IPS-18a (cell line): ENCODE measurements at regions not wholly inside any gene's neighbourhood (a gene's known extent, or its start where the extent isn't known, plus 50 kb on each side); places are given as distances from the start of the nearest gene placed in this dataset.
"Not testable (repeated sequence)": the region's sequence is repeated elsewhere in the genome, so short reads cannot be mapped to it uniquely, and the experiment has no call there.

ENCODE experiments used
- H3K27ac ChIP-seq: one replicate; pipeline ENCODE4 v1.5.1; 2013; ENCODE audit warnings: low read length
- H3K27me3 ChIP-seq: one replicate; pipeline ENCODE4 v1.6.1; 2013; ENCODE audit warnings: mild to moderate bottlenecking, low read length; ENCODE audit not compliant: control insufficient read depth, insufficient read depth
- H3K36me3 ChIP-seq: one replicate; pipeline ENCODE4 v1.6.1; 2013; ENCODE audit warnings: low read depth, low read length; ENCODE audit not compliant: control insufficient read depth
- H3K4me1 ChIP-seq: one replicate; pipeline ENCODE4 v1.6.1; 2013; ENCODE audit warnings: low read depth, low read length; ENCODE audit not compliant: control insufficient read depth
- H3K4me3 ChIP-seq: one replicate; pipeline ENCODE4 v1.5.1; 2013; ENCODE audit warnings: low read length
- H3K9ac ChIP-seq: one replicate; pipeline ENCODE4 v1.6.1; 2013; ENCODE audit warnings: mild to moderate bottlenecking, low read length, moderate library complexity
- H3K9me3 ChIP-seq: one replicate; pipeline ENCODE4 v1.6.1; 2013; ENCODE audit warnings: low read depth, low read length; ENCODE audit not compliant: control insufficient read depth

DNA sequence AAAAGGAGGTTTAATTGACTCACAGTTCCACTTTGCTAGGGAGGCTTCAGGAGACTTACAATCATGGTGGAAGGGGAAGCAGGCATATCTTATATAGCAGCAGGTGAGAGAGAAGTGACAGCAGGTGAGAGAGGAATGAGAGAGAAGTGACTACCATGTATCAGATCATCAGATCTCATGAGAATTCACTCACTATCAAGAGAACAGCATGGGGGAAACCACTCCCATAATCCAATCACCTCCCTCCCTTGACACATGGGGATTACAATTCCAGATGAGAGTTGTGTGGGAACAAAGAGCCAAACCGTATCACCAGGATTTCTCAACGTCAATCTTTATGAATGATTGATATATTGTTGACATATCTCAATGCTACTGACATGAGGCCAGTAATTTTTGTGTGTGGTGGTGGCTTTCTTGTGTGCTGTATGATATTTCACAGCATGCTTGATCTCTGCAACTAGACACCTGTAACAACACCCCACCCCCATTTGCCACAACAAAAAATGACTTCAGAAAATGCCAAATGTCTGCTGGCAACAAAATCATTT is 1470.9 kb upstream of the SEL1L start:
- Histone ChIP-seq H3K9me3 (no peaks in the 10 kb centered on the region), H3K36me3 (no peaks in the 10 kb centered on the region), H3K4me1 (no peaks in the 10 kb centered on the region), H3K27me3 (no peaks in the 10 kb centered on the region), H3K4me3 (no peak overlapping the region), H3K27ac (no peak overlapping the region), H3K9ac (no peak overlapping the region)

DNA sequence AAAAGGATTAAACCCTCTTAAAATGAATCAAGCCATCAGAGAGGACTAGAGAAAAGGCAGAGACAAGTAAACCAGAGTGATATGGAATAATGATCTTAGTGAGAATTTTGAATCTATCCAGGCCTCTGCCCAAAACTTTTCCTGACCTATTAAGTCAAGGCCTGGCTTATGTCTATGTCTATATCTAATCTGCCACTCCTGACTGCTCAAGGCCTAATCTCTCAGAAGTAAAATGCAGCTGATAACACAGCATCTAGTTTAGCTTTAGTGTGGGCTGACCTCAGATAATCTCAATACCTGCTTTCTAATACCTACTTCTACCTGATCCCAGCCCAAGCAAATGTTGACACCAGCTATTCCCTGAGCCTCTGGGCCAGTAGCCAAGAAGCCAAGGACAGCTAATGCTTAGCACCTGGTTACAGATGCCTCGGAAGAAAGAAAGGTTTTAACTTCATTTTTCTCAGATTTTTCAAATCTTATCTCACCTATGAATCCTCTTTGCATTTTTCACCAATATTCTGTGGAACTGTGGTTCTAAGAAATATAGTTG is 1472.5 kb upstream of the SEL1L start:
- no peaks in the 10 kb centered on the region for H3K4me1 ChIP-seq
- no peaks in the 10 kb centered on the region for H3K27me3 ChIP-seq
- no peak overlapping the region for H3K27ac ChIP-seq
- no peak overlapping the region for H3K9ac ChIP-seq
- no peaks in the 10 kb centered on the region for H3K36me3 ChIP-seq
- no peaks in the 10 kb centered on the region for H3K9me3 ChIP-seq
- no peak overlapping the region for H3K4me3 ChIP-seq

DNA sequence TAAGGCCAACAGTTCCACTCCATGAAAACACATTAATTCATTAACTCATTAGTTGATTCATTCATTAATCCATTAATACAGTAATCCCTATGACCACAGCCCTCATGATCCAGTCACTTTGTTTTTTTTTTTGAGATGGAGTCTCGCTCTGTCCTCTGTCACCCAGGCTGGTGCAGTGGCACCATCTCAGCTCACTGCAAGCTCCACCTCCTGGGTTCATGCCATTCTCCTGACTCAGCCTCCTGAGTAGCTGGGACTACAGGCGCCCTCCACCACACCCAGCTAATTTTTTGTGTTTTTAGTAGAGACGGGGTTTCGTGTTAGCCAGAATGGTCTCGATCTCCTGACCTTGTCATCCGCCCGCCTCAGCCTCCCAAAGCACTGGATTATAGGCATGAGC is 1473.4 kb upstream of the SEL1L start:
- not testable (repeated sequence) for H3K4me1 ChIP-seq, H3K27me3 ChIP-seq, H3K4me3 ChIP-seq, H3K27ac ChIP-seq, H3K9me3 ChIP-seq, H3K9ac ChIP-seq, H3K36me3 ChIP-seq

DNA sequence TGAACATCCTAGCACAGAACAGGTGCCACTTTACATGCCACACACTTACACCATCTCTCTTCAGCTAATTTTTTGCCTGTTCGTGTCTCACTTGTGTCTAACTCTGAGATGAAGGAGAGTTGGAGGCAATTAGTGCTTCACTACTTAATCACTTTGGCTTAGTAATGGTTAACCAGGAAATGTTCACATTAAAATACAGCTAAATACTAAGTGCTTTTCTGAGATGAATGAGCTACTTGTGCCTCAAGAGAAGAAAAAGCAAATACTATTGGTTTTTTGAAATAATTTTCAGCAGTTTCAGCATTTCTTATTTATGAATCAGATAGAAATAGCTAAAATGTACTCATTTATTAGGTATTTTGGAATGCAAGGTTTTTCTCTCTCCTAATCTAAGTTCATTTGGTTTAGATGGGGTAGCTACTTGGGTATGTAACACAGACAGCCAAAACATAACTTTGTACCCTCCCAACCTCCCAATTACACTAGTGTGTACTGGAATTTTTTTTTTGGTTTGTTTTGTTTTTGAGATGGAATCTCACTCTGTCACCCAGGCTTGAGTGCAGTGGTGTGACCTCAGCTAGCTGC is 1474.1 kb upstream of the SEL1L start:
- Histone ChIP-seq H3K27ac (no peak overlapping the region), H3K9ac (no peak overlapping the region), H3K4me1 (no peaks in the 10 kb centered on the region), H3K27me3 (no peaks in the 10 kb centered on the region), H3K4me3 (no peak overlapping the region), H3K9me3 (no peaks in the 10 kb centered on the region), H3K36me3 (no peaks in the 10 kb centered on the region)

DNA sequence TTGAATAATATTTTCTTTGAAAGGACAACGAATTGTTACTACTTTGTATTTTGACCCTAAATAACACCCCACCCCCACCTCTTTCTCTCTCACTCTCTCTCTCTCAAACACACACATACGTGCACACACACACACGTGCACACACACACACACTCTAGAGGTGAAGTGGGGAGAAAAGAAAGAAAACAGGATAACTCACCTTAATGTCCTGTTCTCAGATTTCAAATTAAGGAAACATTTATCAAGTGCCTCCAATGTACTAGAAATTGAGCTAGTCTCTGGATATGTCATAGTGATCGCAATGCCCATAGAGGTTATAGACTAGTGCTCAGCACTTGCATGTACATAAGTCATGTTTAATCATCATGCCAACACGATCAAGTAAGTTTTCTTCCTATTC is 1483.6 kb upstream of the SEL1L start:
- H3K9me3 ChIP-seq = no peaks in the 10 kb centered on the region
- H3K36me3 ChIP-seq = no peaks in the 10 kb centered on the region
- H3K9ac ChIP-seq = no peak overlapping the region
- H3K4me3 ChIP-seq = no peak overlapping the region
- H3K27me3 ChIP-seq = no peaks in the 10 kb centered on the region
- no peak overlapping the region for H3K27ac ChIP-seq
- H3K4me1 ChIP-seq = no peaks in the 10 kb centered on the region

DNA sequence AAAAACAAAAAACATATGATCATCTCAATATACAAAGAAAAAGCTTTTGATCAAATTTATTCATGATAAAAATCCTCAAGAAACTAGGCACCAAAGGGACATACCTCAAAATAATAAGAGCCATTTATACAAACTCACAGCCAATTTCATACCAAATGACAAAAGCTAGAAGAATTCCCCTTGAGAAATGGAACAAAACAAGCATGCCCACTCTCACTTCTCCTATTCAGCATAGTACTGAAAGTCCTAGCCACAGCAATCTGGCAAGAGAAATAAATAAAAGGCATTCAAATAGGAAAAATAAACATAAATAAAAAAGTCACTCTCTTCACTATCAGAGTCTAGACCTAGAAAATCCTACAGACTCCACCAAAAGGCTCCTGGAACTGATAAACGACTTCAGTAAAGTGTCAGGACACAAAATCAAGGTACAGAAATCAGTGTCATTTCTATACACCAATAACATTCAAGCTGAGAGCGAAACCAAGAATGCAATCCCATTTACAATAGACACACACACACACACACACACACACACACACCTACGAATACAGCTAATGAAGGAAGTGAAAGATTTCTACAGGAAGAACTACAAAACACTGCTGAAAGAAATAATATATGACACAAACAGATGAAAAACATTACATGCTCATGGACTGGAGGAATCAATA is 1486.2 kb upstream of the SEL1L start:
- Histone ChIP-seq H3K27me3 (no peaks in the 10 kb centered on the region), H3K4me1 (no peaks in the 10 kb centered on the region), H3K9ac (no peak overlapping the region), H3K36me3 (no peaks in the 10 kb centered on the region), H3K27ac (no peak overlapping the region), H3K9me3 (no peaks in the 10 kb centered on the region), H3K4me3 (no peak overlapping the region)

DNA sequence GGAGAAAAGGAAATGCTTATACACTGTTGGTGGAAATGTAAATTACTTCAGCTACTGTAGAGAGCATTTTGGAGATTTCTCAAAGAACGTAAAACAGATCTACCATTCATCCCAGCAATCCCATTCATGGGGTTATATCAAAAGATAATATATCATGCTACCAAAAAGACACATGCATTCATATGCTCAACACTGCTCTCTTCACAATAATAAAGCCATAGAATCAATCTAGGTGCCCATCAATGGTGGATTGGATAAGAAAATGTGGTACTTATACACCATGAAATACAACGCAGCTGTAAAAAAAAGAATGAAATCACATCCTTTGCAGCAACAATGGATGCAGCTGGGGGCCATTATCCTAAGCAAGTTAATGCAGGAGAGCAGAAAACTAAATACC is 1487.7 kb upstream of the SEL1L start:
- Histone ChIP-seq H3K36me3 (no peaks in the 10 kb centered on the region), H3K4me1 (no peaks in the 10 kb centered on the region), H3K27ac (no peak overlapping the region), H3K9ac (no peak overlapping the region), H3K9me3 (no peaks in the 10 kb centered on the region), H3K27me3 (no peaks in the 10 kb centered on the region), H3K4me3 (no peak overlapping the region)

DNA sequence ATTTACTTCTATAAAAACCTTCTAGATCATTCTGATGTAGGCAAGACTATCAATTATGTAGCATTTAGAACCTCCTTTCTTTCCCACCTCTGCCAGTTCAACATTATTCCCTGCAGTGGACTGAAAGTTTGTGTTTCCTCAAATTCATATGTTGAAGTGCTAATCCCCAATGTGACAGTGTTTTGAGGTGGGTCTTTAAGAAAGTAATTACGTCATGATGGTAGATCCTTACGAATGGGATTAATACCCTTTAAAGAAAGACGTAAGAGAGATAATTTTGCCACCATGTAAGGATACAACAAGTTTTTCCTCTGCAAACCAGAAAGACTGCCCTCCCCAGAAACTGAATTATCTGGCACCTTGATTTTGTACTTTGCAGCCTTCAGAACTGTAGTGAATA is 1489.7 kb upstream of the SEL1L start:
- H3K27ac ChIP-seq = no peak overlapping the region
- H3K9me3 ChIP-seq = no peaks in the 10 kb centered on the region
- no peaks in the 10 kb centered on the region for H3K36me3 ChIP-seq
- H3K4me3 ChIP-seq = no peak overlapping the region
- no peak overlapping the region for H3K9ac ChIP-seq
- H3K4me1 ChIP-seq = no peaks in the 10 kb centered on the region
- H3K27me3 ChIP-seq = no peaks in the 10 kb centered on the region

DNA sequence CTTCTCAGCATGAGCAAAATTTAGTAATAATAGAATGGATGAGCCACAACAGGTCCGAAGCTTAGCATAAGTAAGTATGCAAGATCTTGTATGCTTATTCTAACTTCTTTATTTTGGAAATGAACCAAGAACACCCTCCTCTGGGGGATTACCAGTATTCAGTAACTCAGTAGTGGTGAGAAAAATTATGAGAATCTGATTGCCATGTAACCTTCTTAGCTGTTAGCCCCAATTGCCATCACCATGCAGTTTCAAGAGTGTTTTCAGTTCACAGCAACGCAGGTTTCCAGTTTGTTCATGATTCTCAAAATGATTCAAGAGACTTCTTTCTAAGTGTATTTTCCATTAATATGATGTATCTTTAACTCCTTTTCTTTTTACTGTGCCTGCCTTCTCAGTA is 1507.6 kb upstream of the SEL1L start:
- Histone ChIP-seq H3K27ac (no peak overlapping the region), H3K4me1 (no peaks in the 10 kb centered on the region), H3K9ac (no peak overlapping the region), H3K9me3 (no peaks in the 10 kb centered on the region), H3K27me3 (no peaks in the 10 kb centered on the region), H3K36me3 (no peaks in the 10 kb centered on the region), H3K4me3 (no peak overlapping the region)

DNA sequence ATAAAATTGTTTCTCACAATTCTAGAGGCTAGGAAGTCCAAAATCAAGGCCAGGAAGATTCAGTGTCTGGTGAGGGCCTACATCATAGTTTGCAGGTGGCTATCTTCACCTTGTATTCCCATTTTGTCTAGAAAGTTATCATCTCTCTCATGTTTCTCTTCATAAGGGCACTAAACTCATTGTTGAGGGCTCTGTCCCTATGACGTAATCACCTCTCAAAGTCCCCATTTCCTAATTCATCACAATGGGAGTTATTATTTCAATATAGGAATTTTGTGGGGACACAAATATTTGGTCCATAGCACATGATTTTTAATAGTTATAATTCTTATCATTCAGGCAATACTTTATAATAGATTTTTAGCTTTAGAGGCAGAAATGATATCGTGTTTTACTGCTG is 1509.2 kb upstream of the SEL1L start:
- Histone ChIP-seq H3K9ac (no peak overlapping the region), H3K9me3 (no peaks in the 10 kb centered on the region), H3K4me3 (no peak overlapping the region), H3K4me1 (no peaks in the 10 kb centered on the region), H3K36me3 (no peaks in the 10 kb centered on the region), H3K27ac (no peak overlapping the region), H3K27me3 (no peaks in the 10 kb centered on the region)

DNA sequence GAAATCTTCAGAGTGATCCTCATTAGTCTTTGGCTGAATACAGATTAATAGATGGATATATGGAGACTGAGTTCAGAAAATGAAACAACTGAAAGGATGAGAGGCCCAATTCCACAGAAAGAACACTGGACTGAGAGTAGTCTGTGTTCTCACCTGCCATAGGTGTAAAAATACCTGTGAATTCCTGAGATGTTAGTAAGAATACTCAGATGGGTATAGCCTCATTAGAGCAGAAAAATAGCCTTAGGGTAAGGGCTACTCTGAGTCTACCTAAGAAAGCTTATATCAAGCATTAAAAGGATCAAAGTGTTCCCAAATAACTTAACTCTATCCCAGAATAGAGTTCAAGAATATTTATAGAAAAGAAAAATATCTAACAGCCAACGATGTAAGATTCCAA is 1510.3 kb upstream of the SEL1L start:
- H3K36me3 ChIP-seq = no peaks in the 10 kb centered on the region
- H3K9me3 ChIP-seq = no peaks in the 10 kb centered on the region
- no peaks in the 10 kb centered on the region for H3K4me1 ChIP-seq
- H3K9ac ChIP-seq = no peak overlapping the region
- H3K4me3 ChIP-seq = no peak overlapping the region
- no peak overlapping the region for H3K27ac ChIP-seq
- H3K27me3 ChIP-seq = no peaks in the 10 kb centered on the region
